HepG2 (cell line): ENCODE measurements at regions not wholly inside any gene's neighbourhood (a gene's known extent, or its start where the extent isn't known, plus 50 kb on each side); places are given as distances from the start of the nearest gene placed in this dataset.
A peak's percentile ranks its signal among the peaks of the same experiment; 100 is the strongest.

ENCODE experiments used
- ATAC-seq: fragments of 200-7000 bp; cut with Tn5 transposase; 3 replicates; pipeline ENCODE4 v1.9.1; 2020; ENCODE audit warnings: mild to moderate bottlenecking, moderate library complexity
- BruUV-seq: library from RNA; stranded (reverse); fragments of 400-500 nt; replicated peaks from 2 replicates; lab custom pipeline; 2021; lab: Mats Ljungman, UMichigan
- CTCF ChIA-PET: fragments of 300-600 bp; formaldehyde crosslinking; extraction: SDS; loops from one replicate; lab custom pipeline; 2021; ENCODE audit warnings: low total read pairs, inconsistent platforms, low intra/inter-chr PET ratio; lab: Yijun Ruan, JAX
- POLR2A ChIA-PET: fragments of 350-600 bp; sonication (Branson Sonifier 250); formaldehyde crosslinking; loops from one replicate; lab custom pipeline; 2020; ENCODE audit warnings: antibody characterized with exemption, inconsistent platforms; lab: Yijun Ruan, JAX
- DNase-seq: peaks from one replicate; pipeline ENCODE4 v3.0.0-alpha.2; 2015; ENCODE audit warnings: low spot score
- FAIRE-seq: peaks from 3 replicates; lab custom pipeline; 2011; peaks lifted over from hg19 to GRCh38; lab: Jason Lieb, UNC
- H2AFZ ChIP-seq: one replicate; pipeline ENCODE4 v1.6.1; 2011; ENCODE audit warnings: low read length, inconsistent platforms
- H3K27ac ChIP-seq: fragments of 300-600 bp; 3 replicates; pipeline ENCODE4 v1.8.0; 2011; ENCODE audit warnings: mixed run types, mild to moderate bottlenecking, mixed read lengths, low read length, inconsistent platforms; ENCODE audit not compliant: insufficient read depth; ENCODE audit errors: extremely low read length
- H3K27me3 ChIP-seq, 2 experiments: fragments of 200-600 bp in 1 of 2; 2 replicates in 1 of 2; 3 replicates in 1 of 2; pipeline versions ENCODE4 v1.6.0 to v1.8.0; 2011; ENCODE audit warnings: low read length in 2 of 2, mild to moderate bottlenecking in 2 of 2, moderate library complexity in 2 of 2, inconsistent platforms in 1 of 2; ENCODE audit not compliant: insufficient read depth in 2 of 2, control insufficient read depth in 1 of 2
- H3K36me3 ChIP-seq, 2 experiments: fragments of 200-600 bp in 1 of 2; replicated peaks in 1 of 2; 2 replicates in 1 of 2; 3 replicates in 1 of 2; pipeline versions ENCODE4 v1.5.1 to v1.8.0; 2011; ENCODE audit warnings: low read length in 2 of 2, inconsistent platforms in 1 of 2; ENCODE audit not compliant: insufficient read depth in 2 of 2, control insufficient read depth in 1 of 2
- H3K4me1 ChIP-seq: 2 replicates; pipeline ENCODE4 v1.5.1; 2012; ENCODE audit warnings: low read length, inconsistent platforms; ENCODE audit not compliant: insufficient read depth
- H3K4me2 ChIP-seq: 2 replicates; pipeline ENCODE4 v1.6.0; 2011; ENCODE audit warnings: low read depth, low read length, inconsistent platforms
- H3K4me3 ChIP-seq, 3 experiments: fragments of 200-600 bp in 1 of 3; sonication (generic), shearing (Covaris generic) in 1 of 3; replicated peaks in 1 of 3; 2 replicates each; pipeline ENCODE4 v1.5.1; 2011 to 2016; ENCODE audit warnings: low read length in 3 of 3, inconsistent platforms in 2 of 3, low read depth in 2 of 3, mild to moderate bottlenecking in 2 of 3, control low read depth in 1 of 3, mixed read lengths in 1 of 3; ENCODE audit not compliant: insufficient read depth in 1 of 3
- H3K79me2 ChIP-seq: one replicate; pipeline ENCODE4 v1.6.1; 2011; ENCODE audit warnings: low read length, inconsistent platforms; ENCODE audit not compliant: insufficient read depth
- H3K9ac ChIP-seq: 2 replicates; pipeline ENCODE4 v1.6.0; 2011; ENCODE audit warnings: mild to moderate bottlenecking, low read depth, low read length, inconsistent platforms; ENCODE audit not compliant: insufficient read depth
- H3K9me3 ChIP-seq: 2 replicates; pipeline ENCODE4 v1.5.1; 2012; ENCODE audit warnings: mild to moderate bottlenecking, low read length
- H4K20me1 ChIP-seq: 2 replicates; pipeline ENCODE4 v1.6.0; 2011; ENCODE audit warnings: inconsistent platforms, mild to moderate bottlenecking, low read length, moderate library complexity; ENCODE audit not compliant: insufficient read depth
- CSRNP2 ChIP-seq: sonication (generic); formaldehyde crosslinking; conservative IDR thresholded peaks from 2 replicates; pipeline ENCODE4 v1.8.0; 2022; ENCODE audit warnings: low read depth, missing genetic modification reagents
- DMTF1 ChIP-seq: sonication (generic); formaldehyde crosslinking; IDR thresholded peaks from 2 replicates; pipeline ENCODE4 v1.4.0; 2020; ENCODE audit warnings: mild to moderate bottlenecking, missing genetic modification reagents
- FOXP4 ChIP-seq: sonication (generic); formaldehyde crosslinking; IDR thresholded peaks from 2 replicates; pipeline ENCODE4 v1.4.0; 2020; ENCODE audit warnings: missing genetic modification reagents
- IKZF1 ChIP-seq: fragments of 450-650 bp; IDR thresholded peaks from 2 replicates; pipeline ENCODE4 v1.7.1; 2016
- JUNB ChIP-seq: sonication (generic); formaldehyde crosslinking; IDR thresholded peaks from 2 replicates; pipeline ENCODE4 v1.8.0; 2022; ENCODE audit warnings: missing genetic modification reagents, mild to moderate bottlenecking, borderline replicate concordance
- RORA ChIP-seq: sonication (generic); formaldehyde crosslinking; IDR thresholded peaks from 2 replicates; pipeline ENCODE4 v1.5.0; 2020; ENCODE audit warnings: mild to moderate bottlenecking, missing genetic modification reagents, moderate library complexity
- SRF ChIP-seq: IDR thresholded peaks from 2 replicates; pipeline ENCODE4 v1.6.1; 2011; ENCODE audit warnings: mild to moderate bottlenecking, low read depth, low read length, moderate library complexity
- U2AF1 ChIP-seq: fragments of 200-400 bp; formaldehyde crosslinking; optimal IDR thresholded peaks from 2 replicates; pipeline ENCODE3; 2017; ENCODE audit warnings: mild to moderate bottlenecking, low read depth, low read length
- ZBTB25 ChIP-seq: IDR thresholded peaks from 2 replicates; pipeline ENCODE4 v1.6.1; 2018; ENCODE audit warnings: missing genetic modification reagents
- ZC3H13 ChIP-seq: sonication (generic); formaldehyde crosslinking; IDR thresholded peaks from 2 replicates; pipeline ENCODE4 v1.8.1; 2023; ENCODE audit warnings: mild to moderate bottlenecking, missing genetic modification reagents, moderate library complexity
- ZNF460 ChIP-seq: sonication (generic); formaldehyde crosslinking; IDR thresholded peaks from 2 replicates; pipeline ENCODE4 v1.5.1; 2020; ENCODE audit warnings: missing genetic modification reagents, mild to moderate bottlenecking, borderline replicate concordance
- ZNF562 ChIP-seq: sonication (generic); formaldehyde crosslinking; IDR thresholded peaks from 2 replicates; pipeline ENCODE4 v1.8.0; 2022; ENCODE audit warnings: missing genetic modification reagents, borderline replicate concordance
- WGBS: methylation state at CpG from one replicate; pipeline ENCODE4 v1.1.6; 2017; ENCODE audit warnings: low lambda C conversion rate; 5-methylcytosine and 5-hydroxymethylcytosine counted together
- in situ Hi-C: cut with HindIII; loops from 2 replicates; pipeline ENCODE4 v1.10.0; 2017; ENCODE audit warnings: low pct_unique_long_range_greater_than_20kb; ENCODE audit not compliant: extremely low pct_ligation_motif_present
- intact Hi-C: fragments of 100-400 bp; cut with micrococcal nuclease; formaldehyde crosslinking; loops from one replicate; pipeline ENCODE4 v1.10.0; 2022; ENCODE audit not compliant: unreplicated experiment

- intact Hi-C loops (no loop called here), in situ Hi-C loops (no loop called here)
- Histone ChIP-seq H3K36me3 (no peaks in the 10 kb centered on the region), H3K27me3 (no peaks in the 10 kb centered on the region), H3K9me3 (no peaks in the 10 kb centered on the region), H3K4me2 (no peak overlapping the region), H2AFZ (no peak overlapping the region), H3K9ac (no peak overlapping the region), H4K20me1 (no peaks in the 10 kb centered on the region), H3K4me1 (peaks cover 13% of the 10 kb centered on the region), H3K4me3 (no peak overlapping the region), H3K79me2 (no peaks in the 10 kb centered on the region), H3K27ac (no peak overlapping the region)
- POLR2A ChIA-PET, result no interaction called here
- no peak for TF ChIP-seq IKZF1
- CTCF ChIA-PET, result no interaction called here
- ATAC-seq (no peak), DNase-seq (no peak), FAIRE-seq (no peak)
- no TSS peak for BruUV-seq
- WGBS, result 17% methylated on average over 3 of the region's 3 CpGs
Observed at GRCh38 chr7:112945046-112945445, 141.6 kb downstream of the GPR85 start.

- in situ Hi-C loops, result no loop called here
- BruUV-seq, result no TSS peak
- Histone ChIP-seq H4K20me1 (no peaks in the 10 kb centered on the region), H3K4me2 (no peak overlapping the region), H3K36me3 (no peaks in the 10 kb centered on the region), H3K9ac (no peak overlapping the region), H2AFZ (peak overlapping the region; percentile 19), H3K27me3 (no peaks in the 10 kb centered on the region), H3K9me3 (no peaks in the 10 kb centered on the region), H3K4me3 (no peak overlapping the region), H3K4me1 (peaks cover 11% of the 10 kb centered on the region), H3K27ac (no peak overlapping the region), H3K79me2 (peaks cover 10% of the 10 kb centered on the region)
- FAIRE-seq, result no peak
- intact Hi-C loops, result loop anchor here (5.0 kb wide), 1 partner anchor 151 kb away; the partner anchor contains the start of gene TMEM168
- no peak for TF ChIP-seq DMTF1 (CRISPR knock-in tag)
- TF ChIP-seq ZC3H13 (CRISPR knock-in tag), result no peak
- no peak for TF ChIP-seq FOXP4 (CRISPR knock-in tag)
- no peak for TF ChIP-seq SRF
- no peak for TF ChIP-seq RORA (CRISPR knock-in tag)
- no peak for TF ChIP-seq JUNB (CRISPR knock-in tag)
- no peak for TF ChIP-seq ZNF562 (CRISPR knock-in tag)
- no peak for TF ChIP-seq CSRNP2 (CRISPR knock-in tag)
- TF ChIP-seq U2AF1, result no peak
- TF ChIP-seq ZBTB25 (CRISPR knock-in tag), result no peak
- no peak for TF ChIP-seq ZNF460 (CRISPR knock-in tag)
- DNase-seq, result no peak
- POLR2A ChIA-PET, result no interaction called here
- CTCF ChIA-PET, result no interaction called here
- no peak for ATAC-seq
- 94% methylated on average over 1 of the region's 1 CpG for WGBS
Observed at GRCh38 chr7:112942981-112943380, 143.6 kb downstream of the GPR85 start.
